Cerebellar cortex (tissue), 1 donor: ENCODE measurements at regions not wholly inside any gene's neighbourhood (a gene's known extent, or its start where the extent isn't known, plus 50 kb on each side); places are given as distances from the start of the nearest gene placed in this dataset.
"Not testable (repeated sequence)": the region's sequence is repeated elsewhere in the genome, so short reads cannot be mapped to it uniquely, and the experiment has no call there.

ENCODE experiments used
- DNase-seq: peaks from one replicate; pipeline ENCODE4 v3.0.0-alpha.2; 2015; ENCODE audit warnings: low spot score

- no peak for DNase-seq
Measured at GRCh38 chr5:165407352-165407751, 1901.9 kb downstream of the MAT2B start.

- DNase-seq = no peak
Measured at GRCh38 chr5:165410476-165410875, 1905.1 kb downstream of the MAT2B start.

- not testable (repeated sequence) for DNase-seq
Measured at GRCh38 chr5:165411532-165411931, 1906.1 kb downstream of the MAT2B start.

GRCh38 chr5:165420493-165420892 lies 1915.1 kb downstream of the MAT2B start:
- DNase-seq = no peak

- no peak for DNase-seq
Measured at GRCh38 chr5:165423697-165424299, 1918.4 kb downstream of the MAT2B start.

GRCh38 chr5:165425594-165425993 lies 1920.2 kb downstream of the MAT2B start:
- no peak for DNase-seq

- DNase-seq = no peak
Measured at GRCh38 chr5:165448753-165449152, 1943.3 kb downstream of the MAT2B start.

- DNase-seq = peak; percentile 23
Measured at GRCh38 chr5:165457859-165458481, 1952.6 kb downstream of the MAT2B start.

GRCh38 chr5:165459232-165459631 lies 1953.8 kb downstream of the MAT2B start:
- DNase-seq = no peak

GRCh38 chr5:165460911-165461310 lies 1955.5 kb downstream of the MAT2B start:
- no peak for DNase-seq

GRCh38 chr5:165477546-165477945 lies 1972.1 kb downstream of the MAT2B start:
- no peak for DNase-seq

- DNase-seq = no peak
Measured at GRCh38 chr5:165495829-165496380, 1990.5 kb downstream of the MAT2B start.

GRCh38 chr5:165497707-165498106 lies 1992.3 kb downstream of the MAT2B start:
- peak; percentile 15 for DNase-seq

GRCh38 chr5:165502893-165503691 lies 1997.7 kb downstream of the MAT2B start:
- DNase-seq = no peak

GRCh38 chr5:165504674-165505073 lies 1999.3 kb downstream of the MAT2B start:
- peak; percentile 9 for DNase-seq

GRCh38 chr5:165508286-165508685 lies 2002.9 kb downstream of the MAT2B start:
- no peak for DNase-seq

GRCh38 chr5:165508861-165509260 lies 2003.4 kb downstream of the MAT2B start:
- DNase-seq = no peak

GRCh38 chr5:165521816-165522610 lies 2016.6 kb downstream of the MAT2B start:
- no peak for DNase-seq

- no peak for DNase-seq
Measured at GRCh38 chr5:165525271-165525670, 2019.9 kb downstream of the MAT2B start.

GRCh38 chr5:165526357-165526756 lies 2020.9 kb downstream of the MAT2B start:
- DNase-seq = no peak

GRCh38 chr5:165527577-165527976 lies 2022.2 kb downstream of the MAT2B start:
- no peak for DNase-seq

- DNase-seq = no peak
Measured at GRCh38 chr5:165538065-165538464, 2032.6 kb downstream of the MAT2B start.
